Fibroblast of skin of abdomen (primary cell): ENCODE measurements at regions not wholly inside any gene's neighbourhood (a gene's known extent, or its start where the extent isn't known, plus 50 kb on each side); places are given as distances from the start of the nearest gene placed in this dataset.
"Not testable (repeated sequence)": the region's sequence is repeated elsewhere in the genome, so short reads cannot be mapped to it uniquely, and the experiment has no call there.

Source experiments
- DNase-seq: peaks from one replicate; pipeline ENCODE4 v3.0.0-alpha.2; 2013

DNA sequence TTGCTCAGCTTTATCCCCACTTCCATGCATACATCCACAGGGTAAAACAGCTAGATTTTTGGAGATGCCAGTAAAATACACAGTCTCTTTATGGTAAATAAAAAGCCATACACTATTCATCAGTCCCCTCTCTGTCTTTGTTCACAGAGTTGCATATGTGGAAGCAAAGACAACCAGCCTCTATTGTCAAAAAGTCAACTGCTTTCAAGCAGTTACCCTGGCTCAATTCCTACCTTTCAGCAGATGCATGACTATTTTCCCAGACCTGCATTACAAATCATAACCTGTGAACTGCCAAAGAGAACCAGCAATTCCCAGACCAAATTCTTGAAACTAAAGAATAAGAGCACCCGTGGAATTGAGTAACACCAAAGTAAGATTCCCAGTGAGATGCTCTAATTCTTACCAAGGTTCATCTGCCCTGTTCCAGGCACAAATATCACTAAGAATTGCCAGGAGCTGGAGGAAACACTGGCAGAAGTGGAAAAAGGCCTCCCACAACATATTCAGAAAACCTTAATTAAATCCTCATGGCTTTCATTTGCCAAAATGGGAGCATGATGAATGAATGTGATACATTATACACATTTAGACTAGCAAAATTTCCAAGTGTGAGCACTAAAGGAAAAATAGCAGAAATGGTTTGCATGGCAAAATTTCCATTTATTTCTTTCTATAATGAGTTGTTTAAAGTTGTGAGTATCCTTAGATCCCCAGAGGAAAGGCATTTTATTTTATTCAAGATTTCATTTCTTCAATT lies 391.2 kb upstream of the ADGRL3 start:
- no peak for DNase-seq

DNA sequence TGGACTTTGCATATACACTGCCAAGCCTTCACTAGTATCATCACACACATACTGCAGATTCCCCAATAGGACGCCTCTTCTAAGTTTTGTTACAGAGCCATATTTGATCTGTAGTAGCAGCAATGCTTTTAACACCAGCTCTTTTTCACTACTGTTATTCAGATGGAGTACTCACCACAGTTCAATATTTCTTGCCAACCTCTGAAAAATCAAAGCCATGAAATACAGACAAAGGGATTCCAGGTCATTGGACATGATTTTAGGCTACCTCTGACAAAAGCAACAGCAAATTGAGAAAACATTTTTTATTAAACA lies 390.7 kb upstream of the ADGRL3 start:
- no peak for DNase-seq

DNA sequence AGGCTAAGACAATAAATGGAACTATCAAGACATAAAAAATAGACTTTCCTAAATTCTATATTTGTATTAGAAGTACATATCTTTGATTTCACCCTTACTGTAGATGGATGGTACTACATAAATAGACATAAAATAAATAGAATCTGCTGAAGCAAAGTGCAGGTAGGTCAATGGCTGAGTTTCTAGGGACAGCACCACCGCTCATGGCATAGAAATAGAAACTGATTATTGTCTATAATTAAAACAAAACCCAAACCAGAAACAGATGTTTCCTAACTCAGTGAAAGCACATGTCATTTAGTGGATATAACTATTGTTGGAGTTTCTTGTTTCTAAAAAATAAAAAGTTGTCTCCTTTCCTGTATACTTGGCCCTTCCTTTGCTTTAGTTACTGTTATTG lies 387.3 kb upstream of the ADGRL3 start:
- DNase-seq, result no peak

DNA sequence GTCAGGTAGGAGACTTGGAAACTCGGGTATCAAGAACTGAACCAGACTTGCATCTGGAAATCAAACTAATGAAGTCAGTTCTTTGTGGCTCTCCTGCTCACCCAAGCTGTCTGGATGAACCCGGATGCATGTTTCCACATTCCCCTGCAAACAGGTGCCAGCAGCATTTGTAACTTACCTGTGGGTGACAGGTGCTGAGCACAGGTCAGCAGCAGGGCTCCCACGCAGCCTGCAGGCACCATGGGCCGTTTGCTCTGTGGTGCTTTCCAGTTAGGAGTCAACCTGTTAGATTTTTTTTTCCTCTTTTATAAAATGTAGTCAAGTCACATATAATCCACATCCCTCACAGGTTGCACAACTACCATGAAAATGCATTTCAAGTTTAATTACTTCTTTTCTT lies 385.6 kb upstream of the ADGRL3 start:
- no peak for DNase-seq

DNA sequence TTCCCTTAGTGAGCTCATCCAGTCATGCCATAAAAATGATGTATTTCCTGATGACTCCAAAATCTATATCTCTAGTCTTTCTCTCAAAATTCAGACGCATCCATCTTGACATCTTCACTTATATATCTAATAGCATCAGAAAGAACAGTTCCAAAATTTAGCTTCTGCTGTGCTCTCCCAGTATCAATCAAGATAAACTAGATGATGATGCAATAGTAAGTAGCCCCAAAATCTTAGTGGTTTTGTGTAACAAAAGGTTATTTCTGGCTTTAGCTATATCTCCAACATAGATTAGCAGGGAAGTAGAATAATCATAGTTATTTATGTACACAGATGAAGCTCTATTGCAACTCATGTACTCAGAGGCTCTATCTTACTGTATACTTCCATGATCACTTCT lies 382.5 kb upstream of the ADGRL3 start:
- DNase-seq, result no peak

DNA sequence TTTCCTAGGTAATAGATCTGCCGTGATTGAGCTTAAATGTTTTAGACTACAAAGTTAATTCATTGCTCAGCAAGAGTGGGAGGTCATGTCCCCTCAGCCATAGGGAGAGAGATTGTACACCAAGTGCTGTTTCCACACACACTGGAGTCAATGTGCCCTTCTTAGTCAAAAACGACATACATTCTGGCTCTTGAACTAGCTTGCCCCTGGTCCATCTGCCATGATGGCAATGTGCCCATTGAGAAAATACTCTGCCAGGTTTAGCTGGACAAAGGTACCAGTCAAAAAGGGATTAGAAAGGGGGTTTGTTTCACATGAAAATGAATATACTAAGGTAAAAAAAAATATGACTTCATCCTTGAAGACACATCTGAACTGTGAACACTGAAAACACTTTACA lies 377.1 kb upstream of the ADGRL3 start:
- DNase-seq, result no peak

DNA sequence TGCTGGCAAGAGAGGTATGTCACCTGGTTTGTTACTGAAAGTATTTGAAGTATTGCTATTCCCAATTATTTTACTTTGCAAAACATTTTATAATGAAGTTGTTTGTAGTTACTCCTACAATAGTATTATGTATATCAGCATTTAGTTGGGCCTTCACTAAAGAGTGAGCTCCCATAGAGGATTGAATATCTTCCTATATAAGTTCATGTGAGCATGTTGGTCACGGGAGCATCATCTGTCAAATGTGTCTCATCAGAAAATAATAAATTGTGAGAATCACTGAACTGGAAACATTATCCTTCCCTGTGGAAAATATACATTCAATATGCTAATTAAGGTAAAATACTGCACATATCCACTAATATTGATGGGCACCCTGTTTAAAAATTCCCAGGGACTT lies 360.1 kb upstream of the ADGRL3 start:
- no peak for DNase-seq

DNA sequence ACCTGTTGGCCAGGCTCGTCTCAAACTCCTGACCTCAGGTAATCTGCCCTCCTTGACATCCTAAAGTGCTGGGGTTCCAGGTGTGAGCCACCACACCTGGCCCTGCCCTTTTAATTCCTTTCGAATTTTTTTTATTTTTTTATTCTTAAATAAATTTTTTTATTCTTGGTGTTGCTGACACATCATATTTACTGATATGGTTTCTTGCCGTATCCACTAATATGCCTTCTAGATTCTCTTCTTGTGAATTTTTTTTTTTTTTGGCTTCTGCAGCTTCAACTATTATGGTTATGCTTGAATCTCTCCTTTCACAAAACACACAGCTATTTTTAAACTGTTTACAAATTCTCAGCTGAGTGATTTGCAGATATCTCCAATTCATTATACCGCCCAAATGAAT lies 353.4 kb upstream of the ADGRL3 start:
- no peak for DNase-seq

DNA sequence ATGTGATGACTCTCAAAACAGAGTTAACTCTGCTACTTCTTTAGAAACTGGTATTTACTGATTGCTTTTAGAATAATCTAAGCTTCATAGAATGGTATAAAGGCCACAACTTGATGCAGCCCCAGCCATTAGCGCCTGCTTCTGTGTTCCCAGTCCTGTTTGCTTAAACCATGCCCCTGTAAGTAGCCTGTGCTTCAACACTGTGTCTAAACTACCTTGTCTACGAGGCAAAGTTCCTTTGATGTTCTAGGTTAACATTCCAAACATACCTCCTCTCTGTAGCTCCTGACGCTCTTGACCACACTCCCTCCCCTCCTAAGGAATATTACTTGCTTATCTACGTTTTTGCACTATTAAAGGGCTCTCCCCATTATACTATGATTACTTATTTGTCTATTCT lies 352.5 kb upstream of the ADGRL3 start:
- no peak for DNase-seq

DNA sequence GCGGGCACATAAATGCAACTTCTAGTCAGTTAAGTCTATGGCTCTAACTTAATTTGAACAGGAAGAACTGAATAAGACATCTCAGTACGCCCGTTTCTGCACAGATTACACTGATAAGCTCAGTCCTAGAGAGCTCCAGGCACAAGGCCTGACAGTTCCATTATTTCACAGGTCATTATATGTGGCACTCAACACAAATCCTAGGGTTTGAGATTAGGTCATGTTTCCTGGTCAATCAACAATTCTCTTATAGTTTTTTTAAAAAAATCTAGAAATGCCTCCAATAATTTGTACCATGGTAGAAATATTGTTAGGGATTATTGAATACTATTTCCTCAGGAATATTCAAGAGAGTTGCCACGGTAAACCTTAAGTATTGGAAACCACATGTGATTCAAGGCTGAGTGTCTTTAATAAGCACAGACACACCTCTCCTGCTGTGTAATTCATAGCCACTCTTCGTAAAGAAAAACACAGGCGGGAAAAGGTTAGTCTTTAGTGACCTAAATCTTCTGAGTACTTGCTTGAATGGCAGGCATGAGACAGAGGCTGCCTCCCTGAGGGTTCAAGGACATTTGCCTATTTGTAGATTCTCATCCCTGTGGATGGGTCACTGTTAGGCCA lies 342.9 kb upstream of the ADGRL3 start:
- no peak for DNase-seq

DNA sequence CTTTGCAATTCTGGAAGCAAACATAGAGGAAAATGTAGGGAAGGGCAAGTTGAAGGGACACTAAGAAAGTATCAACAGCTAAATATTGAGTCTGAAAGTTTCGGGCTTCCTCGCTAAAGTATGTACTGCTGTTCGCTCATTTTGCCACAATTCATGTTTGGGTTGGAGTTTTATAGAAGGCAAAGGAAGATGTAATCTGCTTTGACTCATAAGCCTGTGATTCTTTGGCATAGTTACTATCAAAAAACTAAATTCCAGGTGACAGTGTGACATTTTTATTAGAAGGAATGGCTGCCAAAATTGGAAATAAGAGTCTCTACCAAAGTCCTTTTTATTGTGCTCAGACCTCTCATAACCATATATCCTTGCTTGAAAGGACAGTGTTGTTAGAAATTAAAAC lies 336.7 kb upstream of the ADGRL3 start:
- no peak for DNase-seq

DNA sequence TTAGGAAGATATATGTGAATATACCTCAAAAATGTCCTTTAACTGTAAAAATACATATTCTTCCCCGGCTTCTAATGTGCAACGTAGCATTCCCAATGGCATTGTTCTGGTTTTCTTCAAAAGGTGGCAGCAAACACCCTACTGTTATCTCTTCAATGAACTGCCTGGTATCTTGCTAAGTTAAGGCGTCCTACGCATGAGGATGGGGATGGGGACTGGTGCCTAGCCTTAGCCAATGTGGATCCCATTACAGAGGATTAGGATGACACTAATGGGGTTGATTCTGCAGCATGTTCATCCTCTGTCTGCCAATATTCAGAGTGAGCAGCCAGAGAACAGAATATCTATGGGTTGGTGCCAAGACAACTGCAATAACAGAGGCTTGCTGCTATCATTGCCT lies 334.9 kb upstream of the ADGRL3 start:
- peak; percentile 3 for DNase-seq

DNA sequence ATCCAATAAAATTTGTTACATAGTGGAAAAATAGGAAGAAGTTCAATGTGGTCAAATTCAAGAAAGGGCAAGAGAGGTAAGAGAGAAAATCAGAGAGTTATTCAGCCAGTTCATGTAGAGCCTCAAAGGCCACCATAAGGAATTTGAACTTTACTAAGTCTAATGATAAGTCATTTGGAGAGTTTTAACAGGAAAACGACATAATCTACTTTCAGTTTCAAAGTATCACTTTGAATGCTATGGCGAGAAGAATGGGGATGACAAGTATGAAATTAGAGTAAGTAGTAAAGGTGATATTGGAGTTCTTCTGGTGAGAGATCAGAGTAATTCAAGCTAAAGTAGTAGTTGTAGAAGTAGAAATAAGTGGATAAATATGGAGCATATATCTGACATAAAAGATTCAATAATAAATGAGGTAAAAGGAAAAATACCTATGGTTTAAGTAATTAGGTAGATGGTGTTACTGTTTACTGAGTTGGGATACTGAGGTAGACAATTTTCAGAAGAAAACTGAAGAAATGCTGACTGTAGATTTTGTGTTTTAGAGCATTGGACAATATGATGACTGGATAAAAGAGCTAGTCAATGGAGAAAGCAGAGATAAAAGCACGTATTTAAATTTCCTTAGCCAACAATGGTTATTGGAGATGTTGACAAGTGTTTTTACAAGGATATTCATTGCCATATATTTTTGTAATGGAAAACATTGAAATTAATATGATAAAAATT lies 331.7 kb upstream of the ADGRL3 start:
- no peak for DNase-seq

DNA sequence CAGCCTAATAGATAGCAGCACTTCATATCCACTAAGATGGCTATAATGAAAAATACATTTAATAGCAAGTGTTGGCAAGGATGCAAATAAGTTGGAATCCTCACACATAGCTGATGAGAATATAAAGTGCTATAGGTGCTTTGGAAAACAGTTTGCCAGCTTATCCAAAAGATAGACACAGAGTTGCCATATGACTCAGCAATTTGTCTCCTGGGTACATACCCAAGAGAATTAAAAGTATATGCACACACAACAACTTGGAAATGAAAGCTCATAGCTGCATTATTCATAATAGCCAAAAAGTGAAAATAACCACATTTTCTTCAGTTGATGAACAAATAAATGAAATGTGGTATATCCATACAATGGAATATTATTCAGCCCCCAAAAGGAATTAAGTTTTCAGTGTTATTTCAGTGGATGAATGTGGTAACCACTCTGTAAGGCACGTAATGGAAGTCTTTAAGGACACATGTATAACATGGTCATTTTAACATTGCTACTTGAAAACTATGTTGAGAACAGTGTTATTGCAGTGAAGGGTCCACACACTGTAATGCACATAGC lies 320.9 kb upstream of the ADGRL3 start:
- no peak for DNase-seq

DNA sequence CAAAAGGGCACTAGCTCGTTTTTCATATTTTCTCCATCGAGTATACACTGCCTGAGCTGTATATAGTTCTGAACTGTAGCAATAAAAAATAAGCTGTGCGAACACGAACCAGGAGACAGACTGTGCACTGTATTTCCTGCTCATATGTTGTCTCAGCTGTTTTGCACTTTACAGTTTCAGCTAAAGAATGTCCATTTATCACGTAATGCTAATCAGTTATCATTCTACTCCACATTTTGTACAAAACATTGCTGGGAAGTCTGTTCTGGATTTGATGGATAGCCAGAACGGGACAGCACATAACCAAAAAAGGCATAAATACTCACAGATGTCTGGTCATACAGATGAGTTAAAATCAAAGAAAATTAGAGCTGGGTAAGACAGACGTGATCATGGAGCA lies 315.5 kb upstream of the ADGRL3 start:
- peak; percentile 81 for DNase-seq

DNA sequence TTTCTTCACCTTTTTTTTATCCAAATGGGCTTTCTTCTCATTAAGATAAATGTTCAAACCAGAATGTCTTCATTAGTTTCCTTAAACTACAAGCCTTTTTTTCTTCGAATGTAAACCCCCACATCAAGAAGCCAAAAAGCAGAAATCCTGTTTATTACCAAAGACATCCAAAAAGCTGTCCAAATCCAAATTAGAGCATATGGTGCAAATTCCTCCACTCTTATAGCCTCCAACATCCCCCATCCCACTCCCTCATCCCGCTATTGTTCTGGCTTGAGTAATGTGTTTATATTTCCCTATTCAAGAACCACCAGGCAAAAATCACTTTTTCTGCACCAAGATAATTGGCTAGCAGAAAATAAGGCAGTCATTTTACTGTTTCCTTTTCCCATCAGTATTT lies 315.1 kb upstream of the ADGRL3 start:
- DNase-seq, result peak; percentile 55

DNA sequence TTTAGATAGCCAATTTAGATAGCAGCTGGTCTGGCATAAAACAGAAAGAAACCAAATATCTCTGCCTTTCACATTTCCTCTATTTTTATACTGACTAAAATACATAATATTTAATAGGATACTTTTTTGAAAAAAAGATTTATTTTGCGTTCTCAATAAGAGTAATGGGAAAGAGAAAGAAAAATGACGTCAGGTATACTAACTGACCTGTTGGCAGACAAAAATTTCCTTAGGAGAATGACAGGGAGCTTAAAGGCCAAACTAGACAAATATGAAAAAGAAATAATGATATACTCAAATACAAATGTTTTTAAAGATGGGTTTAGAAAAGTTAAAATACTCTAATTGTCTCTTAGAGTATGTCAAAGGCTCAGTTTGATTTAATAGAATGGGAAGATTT lies 309.4 kb upstream of the ADGRL3 start:
- DNase-seq, result no peak

DNA sequence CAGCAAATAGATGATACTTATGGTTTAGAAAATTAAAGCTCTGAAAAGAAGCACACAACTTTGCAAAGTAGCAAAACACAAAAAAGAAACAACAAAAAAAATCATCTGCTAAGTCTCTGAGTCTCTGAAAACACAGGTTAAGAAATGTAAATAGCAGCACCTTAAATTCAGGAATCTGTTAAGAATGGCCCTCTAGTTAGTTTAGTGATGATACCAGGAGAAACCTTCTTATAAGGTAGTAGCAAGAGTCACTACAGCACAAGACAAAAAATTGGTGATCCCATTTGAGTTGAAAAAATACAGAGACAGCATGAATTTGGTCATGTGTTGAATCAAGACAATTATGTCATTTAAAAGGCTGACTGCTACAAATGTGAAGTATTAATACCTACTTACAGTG lies 308.2 kb upstream of the ADGRL3 start:
- no peak for DNase-seq

DNA sequence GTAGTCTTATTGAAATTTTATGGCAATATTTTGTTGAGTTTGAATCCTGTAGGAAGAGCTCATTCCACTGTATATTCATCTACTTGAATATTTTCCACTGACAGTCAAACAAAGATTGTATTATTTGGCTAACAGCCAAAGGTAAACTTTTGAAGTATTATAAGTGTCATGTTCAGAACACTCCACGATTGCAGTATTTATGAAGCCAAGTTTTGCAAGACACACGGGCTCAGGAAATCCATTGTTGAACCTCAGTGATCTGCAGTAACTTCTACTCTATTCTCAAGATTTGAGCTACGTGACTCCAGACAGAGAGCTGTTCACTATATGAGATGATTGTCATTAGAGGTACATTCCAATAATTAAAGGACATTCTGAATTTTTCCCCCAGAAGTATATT lies 302.7 kb upstream of the ADGRL3 start:
- DNase-seq, result peak; percentile 22

DNA sequence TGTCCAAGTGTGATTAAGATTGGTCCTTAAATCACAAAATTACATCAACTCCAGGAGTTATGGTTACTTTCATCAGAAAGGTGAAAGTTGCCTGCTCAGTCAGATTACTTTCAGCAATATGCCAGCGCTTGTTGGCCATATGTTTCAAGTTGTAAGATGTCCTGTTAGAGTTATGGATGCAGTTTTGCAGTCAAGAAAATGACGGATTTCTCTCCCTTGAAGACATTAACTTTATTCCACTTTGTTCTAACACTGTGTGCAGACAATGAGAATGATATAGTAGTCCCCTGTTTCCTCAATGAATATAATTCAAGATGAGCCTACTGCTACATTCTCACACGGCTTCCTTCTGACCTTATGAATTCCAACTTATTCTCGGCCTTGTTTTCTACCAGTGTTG lies 295.0 kb upstream of the ADGRL3 start:
- peak; percentile 1 for DNase-seq

DNA sequence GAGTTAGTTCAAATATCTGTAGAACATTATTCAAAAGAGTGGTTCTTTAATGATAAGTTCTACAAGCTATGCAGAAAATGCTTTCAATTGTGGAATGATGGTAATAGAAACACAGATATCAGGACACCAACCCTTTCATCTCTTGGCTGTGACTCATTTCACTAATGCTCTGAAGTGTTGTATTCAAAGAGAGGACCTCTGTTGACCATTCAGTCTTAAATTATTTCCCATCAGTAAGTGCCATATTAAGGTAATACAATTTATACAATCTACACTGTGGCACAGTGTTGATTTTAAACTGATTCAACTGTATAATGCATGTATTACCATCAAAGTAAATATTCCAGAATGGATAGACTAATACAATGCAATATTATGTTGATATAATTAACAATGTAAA lies 289.0 kb upstream of the ADGRL3 start:
- DNase-seq, result no peak

DNA sequence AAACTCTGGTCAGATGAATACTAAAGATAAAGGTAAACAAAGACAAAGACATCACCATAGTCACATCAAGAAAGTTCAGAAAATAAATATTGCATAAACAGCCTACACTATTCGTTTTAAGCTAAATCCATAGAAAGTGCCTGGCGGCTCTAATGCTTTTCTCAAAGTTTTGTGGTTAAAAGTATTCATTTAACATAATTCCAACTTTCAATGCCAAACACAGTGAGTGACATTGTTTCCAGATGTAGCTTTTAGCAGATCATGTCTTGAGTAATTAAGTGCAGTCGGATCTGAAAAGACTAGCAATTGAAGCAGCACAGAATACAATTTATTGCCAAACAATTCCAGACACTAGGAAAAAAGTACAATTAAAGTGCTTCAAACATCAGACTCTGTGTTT lies 287.1 kb upstream of the ADGRL3 start:
- peak; percentile 47 for DNase-seq

DNA sequence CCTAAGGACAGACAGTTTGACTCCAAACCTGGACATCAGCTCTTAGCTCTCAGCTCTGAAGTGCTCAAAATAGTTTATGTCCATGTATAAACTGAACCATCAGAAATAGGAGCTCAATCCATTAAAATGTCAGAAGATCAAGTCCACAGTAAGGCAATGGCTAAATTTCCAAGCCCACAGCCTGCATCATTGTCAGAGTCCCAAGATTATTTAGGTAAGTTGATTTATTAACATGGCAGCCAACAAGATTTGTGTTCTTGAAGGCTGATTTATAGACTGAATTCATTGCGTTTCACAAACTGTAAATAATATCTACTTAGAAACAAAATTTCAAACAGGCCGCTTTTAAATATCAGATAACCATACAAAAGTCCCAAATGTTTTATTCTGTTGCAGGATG lies 286.5 kb upstream of the ADGRL3 start:
- DNase-seq, result no peak

DNA sequence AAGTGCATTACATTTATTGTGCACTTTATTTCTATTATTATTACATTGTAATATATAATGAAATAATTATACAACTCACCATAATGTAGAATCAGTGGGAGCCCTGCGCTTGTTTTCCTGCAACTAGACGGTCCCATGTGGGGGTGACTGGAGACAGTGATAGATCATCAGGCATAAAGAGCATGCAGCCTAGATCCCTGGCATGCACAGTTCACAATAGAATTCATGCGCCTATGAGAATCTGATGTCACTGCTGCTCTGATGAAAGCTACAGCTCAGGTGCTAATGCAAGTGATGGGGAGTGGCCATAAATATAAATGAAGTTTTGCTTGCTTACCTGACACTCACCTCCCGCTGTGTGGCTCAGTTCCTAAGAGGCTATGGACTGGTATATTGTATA lies 278.4 kb upstream of the ADGRL3 start:
- DNase-seq, result not testable (repeated sequence)
